Fibroblast of mammary gland (primary cell): ENCODE measurements at regions not wholly inside any gene's neighbourhood (a gene's known extent, or its start where the extent isn't known, plus 50 kb on each side); places are given as distances from the start of the nearest gene placed in this dataset.
A peak's percentile ranks its signal among the peaks of the same experiment; 100 is the strongest.
"Not testable (repeated sequence)": the region's sequence is repeated elsewhere in the genome, so short reads cannot be mapped to it uniquely, and the experiment has no call there.

Source experiments
- DNase-seq: peaks from one replicate; pipeline ENCODE4 v3.0.0-alpha.2; 2010; ENCODE audit warnings: low read depth
- H3K4me3 ChIP-seq: 2 replicates; pipeline ENCODE4 v1.5.1; 2011; ENCODE audit warnings: low read depth, mild to moderate bottlenecking, low read length, moderate library complexity; ENCODE audit not compliant: control insufficient read depth
- TF ChIP-seq, protein P1 (sequence below): conservative IDR thresholded peaks from 2 replicates; pipeline ENCODE4 v1.5.1; 2011; ENCODE audit warnings: low read depth, low read length, inconsistent platforms; ENCODE audit not compliant: control insufficient read depth, insufficient read depth

DNA sequence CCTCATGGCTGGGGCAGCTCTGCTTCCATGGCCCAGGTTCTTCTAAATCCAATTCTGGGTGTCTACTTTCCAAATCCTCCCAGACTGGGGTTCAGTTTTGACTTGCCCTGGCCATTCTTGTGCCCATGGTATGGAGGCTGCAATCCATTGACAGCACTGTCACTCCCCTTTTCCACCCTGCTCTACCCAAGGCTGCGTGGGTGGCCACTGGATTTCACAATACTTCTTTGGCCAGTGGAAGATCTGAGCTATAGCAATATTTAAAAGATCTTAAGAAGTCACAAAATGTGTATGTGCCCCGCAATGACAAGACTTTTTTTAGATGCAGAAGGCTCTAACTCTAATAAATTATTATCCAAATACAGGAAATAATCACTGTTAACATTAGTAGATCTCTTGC, 329.4 kb upstream of the CCL2 start:
- TF ChIP-seq, protein P1, sequence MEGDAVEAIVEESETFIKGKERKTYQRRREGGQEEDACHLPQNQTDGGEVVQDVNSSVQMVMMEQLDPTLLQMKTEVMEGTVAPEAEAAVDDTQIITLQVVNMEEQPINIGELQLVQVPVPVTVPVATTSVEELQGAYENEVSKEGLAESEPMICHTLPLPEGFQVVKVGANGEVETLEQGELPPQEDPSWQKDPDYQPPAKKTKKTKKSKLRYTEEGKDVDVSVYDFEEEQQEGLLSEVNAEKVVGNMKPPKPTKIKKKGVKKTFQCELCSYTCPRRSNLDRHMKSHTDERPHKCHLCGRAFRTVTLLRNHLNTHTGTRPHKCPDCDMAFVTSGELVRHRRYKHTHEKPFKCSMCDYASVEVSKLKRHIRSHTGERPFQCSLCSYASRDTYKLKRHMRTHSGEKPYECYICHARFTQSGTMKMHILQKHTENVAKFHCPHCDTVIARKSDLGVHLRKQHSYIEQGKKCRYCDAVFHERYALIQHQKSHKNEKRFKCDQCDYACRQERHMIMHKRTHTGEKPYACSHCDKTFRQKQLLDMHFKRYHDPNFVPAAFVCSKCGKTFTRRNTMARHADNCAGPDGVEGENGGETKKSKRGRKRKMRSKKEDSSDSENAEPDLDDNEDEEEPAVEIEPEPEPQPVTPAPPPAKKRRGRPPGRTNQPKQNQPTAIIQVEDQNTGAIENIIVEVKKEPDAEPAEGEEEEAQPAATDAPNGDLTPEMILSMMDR = no peak
- no peak for DNase-seq

DNA sequence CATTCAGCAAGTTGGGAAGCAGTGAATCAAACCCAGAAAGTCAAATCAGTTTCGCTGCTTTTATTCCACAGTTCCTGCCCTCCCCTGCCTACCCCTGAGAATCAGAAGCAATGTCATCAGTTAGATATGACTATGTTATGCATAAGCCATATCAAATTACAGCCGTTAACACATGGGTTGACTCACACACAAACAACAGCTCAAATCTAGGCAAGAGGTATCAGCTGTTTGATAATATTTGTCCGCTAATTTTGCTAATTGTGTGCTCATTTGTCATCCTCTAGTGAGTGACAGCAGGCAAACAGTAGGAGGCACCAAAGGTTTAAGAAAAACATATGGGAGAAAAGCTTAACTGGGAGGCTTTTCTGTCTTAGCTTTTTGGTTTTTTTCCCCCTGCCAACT, 327.4 kb upstream of the CCL2 start:
- TF ChIP-seq, protein P1 = peak; percentile 3
- no peak overlapping the region for H3K4me3 ChIP-seq
- peak; percentile 46 for DNase-seq

More for the DNA sequence above, 329.4 kb upstream of the CCL2 start:
- no peak overlapping the region for H3K4me3 ChIP-seq

DNA sequence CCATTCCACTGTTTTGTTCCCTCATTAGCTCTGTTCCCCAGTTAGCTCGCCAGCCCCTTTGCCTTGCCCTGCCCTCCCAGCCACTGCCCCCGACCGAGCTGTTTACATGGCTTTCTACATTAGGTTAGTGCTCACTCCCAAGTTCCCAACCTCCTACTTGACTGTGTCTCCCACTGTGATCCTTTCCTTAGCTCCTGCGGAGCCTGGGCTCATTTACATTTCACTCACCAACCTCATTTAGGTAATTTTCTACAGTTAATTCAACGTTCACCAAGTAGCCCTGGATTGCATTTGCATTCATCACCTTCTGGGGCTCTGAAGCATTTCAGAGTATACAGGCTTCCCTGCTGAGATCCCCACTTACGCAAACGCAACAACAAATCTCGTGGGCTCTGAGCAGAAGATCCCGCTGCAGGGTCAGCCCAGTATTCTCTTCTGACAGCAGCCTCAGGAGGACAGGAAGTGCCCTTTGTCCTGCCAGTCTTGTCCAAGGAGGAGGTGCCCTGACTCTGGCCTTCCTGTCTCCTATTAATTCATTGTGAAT, 325.8 kb upstream of the CCL2 start:
- TF ChIP-seq, protein P1 = no peak
- no peak overlapping the region for H3K4me3 ChIP-seq
- no peak for DNase-seq

DNA sequence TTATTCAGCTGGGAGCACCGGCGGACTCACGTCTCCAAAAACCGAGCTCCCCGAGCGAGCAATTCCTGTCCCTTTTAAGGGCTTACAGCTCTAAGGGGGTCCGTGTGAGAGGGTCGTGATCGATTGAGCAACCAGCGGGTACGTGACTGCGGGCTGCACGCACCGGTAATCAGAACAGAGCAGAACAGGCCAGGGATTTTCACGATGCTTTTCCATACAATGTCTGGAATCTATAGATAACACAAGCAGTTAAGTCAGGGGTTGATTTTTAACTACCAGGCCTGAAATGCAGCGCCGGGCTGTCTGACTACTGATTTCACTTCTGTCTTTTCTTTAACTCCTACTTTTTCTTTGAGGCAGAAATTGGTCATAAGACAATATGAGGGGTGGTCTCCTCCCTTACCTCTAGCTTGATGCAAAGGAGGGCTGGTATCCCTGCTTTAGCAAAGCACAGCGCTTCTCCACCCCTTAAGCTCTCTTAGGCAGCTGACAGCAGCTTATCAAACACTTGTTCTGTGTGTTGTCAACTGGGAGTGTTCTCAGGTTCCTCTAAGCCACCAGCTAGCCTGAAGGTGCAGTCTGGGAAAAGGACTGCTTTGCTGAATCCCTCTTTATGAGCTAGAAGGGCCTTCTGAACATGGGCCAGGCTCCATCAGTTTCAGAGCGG, 323.8 kb upstream of the CCL2 start:
- not testable (repeated sequence) for H3K4me3 ChIP-seq, DNase-seq

DNA sequence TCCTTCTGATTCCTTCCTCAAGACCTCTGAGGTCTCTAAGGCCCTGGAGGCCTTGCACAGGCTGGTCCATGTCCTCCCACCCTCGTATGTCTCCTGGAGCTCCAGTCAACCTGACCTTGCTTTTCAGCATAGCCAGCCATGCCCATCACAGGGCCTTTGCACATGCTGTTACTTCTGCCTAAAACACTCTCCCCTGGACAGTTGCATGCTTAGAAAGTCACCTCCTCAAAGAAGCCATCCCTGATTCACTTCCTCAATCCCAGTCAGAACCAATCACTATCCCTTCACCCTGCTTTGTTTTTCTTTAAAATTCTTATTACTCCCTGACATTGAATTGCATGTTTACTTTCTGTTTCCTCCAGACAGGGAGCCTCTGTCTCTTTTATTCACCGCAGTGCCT, 322.1 kb upstream of the CCL2 start:
- TF ChIP-seq, protein P1 = no peak
- no peak overlapping the region for H3K4me3 ChIP-seq
- no peak for DNase-seq

DNA sequence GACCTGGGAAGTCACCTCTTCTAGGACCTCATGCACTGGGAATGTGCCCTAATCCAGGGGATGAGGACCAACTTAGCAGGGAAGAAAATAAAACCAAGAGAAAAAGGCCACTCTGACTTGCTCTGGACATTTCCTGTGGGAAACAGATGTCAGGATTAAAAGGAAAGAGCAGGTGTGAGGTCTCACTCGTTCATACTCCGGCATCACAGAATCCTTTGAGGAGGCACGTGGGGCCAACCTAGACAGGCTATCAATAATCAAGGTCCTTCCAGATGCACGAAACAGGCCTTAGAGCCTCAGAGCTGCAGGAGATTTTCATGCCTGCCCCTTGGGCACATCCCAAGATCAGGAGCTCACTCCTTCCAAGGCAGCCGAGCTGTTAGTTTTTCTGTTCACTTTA, 321.5 kb upstream of the CCL2 start:
- no peak for DNase-seq
- no peak overlapping the region for H3K4me3 ChIP-seq
- TF ChIP-seq, protein P1 = no peak

DNA sequence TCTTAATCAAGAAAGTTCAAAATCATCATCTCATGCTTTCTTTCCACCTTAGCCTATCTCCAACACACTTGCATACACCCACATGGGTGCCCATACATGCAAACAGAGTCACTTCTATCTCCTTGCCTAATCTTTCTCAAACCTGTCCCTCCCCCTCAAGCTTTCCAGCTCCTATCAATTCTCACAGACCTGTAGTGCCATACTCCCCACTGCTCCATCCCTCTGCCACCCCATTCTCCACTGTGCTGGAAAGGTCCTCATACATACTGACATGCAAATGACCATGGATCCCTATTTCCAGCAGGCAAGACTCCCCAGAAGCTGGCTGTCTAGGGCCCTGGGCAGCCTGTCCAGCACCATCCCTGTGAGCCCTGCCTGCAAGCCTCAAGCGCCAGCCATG, 320.4 kb upstream of the CCL2 start:
- no peak overlapping the region for H3K4me3 ChIP-seq
- no peak for DNase-seq
- TF ChIP-seq, protein P1 = no peak
